Esophagus squamous epithelium (tissue), 5 donors: ENCODE measurements at regions not wholly inside any gene's neighbourhood (a gene's known extent, or its start where the extent isn't known, plus 50 kb on each side); places are given as distances from the start of the nearest gene placed in this dataset.
A peak's percentile ranks its signal among the peaks of the same experiment; 100 is the strongest.

Experiments used
- DNase-seq: peaks from one replicate; lab custom pipeline; 2025; lab: John Stamatoyannopoulos, UW
- H3K27ac ChIP-seq, 4 donors: fragments of 200-600 bp; sonication (generic); one replicate each; pipeline ENCODE4 v1.5.1; 2016 to 2019; ENCODE audit warnings: mild to moderate bottlenecking in 1 of 4
- H3K27me3 ChIP-seq, 4 donors: fragments of 200-600 bp; sonication (generic); 1 replicate in 3 of 4; 2 replicates in 1 of 4; pipeline versions ENCODE4 v1.5.1 to v1.6.0; 2017 to 2021; ENCODE audit warnings: antibody characterized with exemption in 1 of 4
- H3K36me3 ChIP-seq, 3 donors: fragments of 200-600 bp; sonication (generic); one replicate each; pipeline ENCODE4 v1.5.1; 2016 to 2019
- H3K4me1 ChIP-seq, 3 donors: fragments of 200-600 bp; sonication (generic); one replicate each; pipeline ENCODE4 v1.5.1; 2017 to 2019
- H3K4me3 ChIP-seq, 4 donors: fragments of 200-600 bp; sonication (generic); 1 replicate in 3 of 4; 2 replicates in 1 of 4; pipeline ENCODE4 v1.5.1; 2016 to 2019; ENCODE audit warnings: mild to moderate bottlenecking in 2 of 4, moderate library complexity in 1 of 4
- H3K9me3 ChIP-seq, 3 donors: fragments of 200-600 bp; sonication (generic); one replicate each; pipeline ENCODE4 v1.5.1; 2016 to 2019
- CTCF ChIP-seq, 6 experiments: fragments of 450-650 bp in 4 of 6; fragments of 200-600 bp in 2 of 6; sonication (generic) in 2 of 6; IDR thresholded peaks; one replicate each; pipeline ENCODE4 v1.5.1; 2016 to 2019; ENCODE audit warnings: antibody characterized with exemption in 6 of 6, mild to moderate bottlenecking in 4 of 6, moderate library complexity in 4 of 6
- POLR2A ChIP-seq, 4 donors: fragments of 450-650 bp; IDR thresholded peaks; one replicate each; pipeline ENCODE4 v1.6.1; 2017; ENCODE audit warnings: antibody characterized with exemption in 4 of 4, mild to moderate bottlenecking in 4 of 4, moderate library complexity in 3 of 4
- WGBS, 2 donors: methylation state at CpG; one replicate each; pipeline ENCODE4 v1.1.5; 2018; 5-methylcytosine and 5-hydroxymethylcytosine counted together
- intact Hi-C: fragments of 100-400 bp; cut with DNase I; formaldehyde crosslinking; loops from one replicate; pipeline ENCODE4 v1.15.0; 2022
- donor health status: DM: yes; HTN: yes; CAD: no.

- no peaks in the 10 kb centered on the region for H3K27me3 ChIP-seq
- no peak for TF ChIP-seq CTCF (IDR thresholded peaks at IDR 0.05)
- TF ChIP-seq POLR2A (IDR thresholded peaks at IDR 0.05) = no peak
Measured at GRCh38 chr3:182484682-182485081, 308.6 kb upstream of the ATP11B start.

GRCh38 chr3:182485301-182485700 is 308.0 kb upstream of the ATP11B start:
- Histone ChIP-seq H3K27me3 (no peaks in the 10 kb centered on the region), H3K4me3 (no peak overlapping the region), H3K27ac (peak overlapping the region in 3 of 4 donors; percentile 52 to 79 (median 77)), H3K4me1 (peaks cover 0 to 41% (median 16%) of the 10 kb centered on the region in 3 donors), H3K36me3 (no peaks in the 10 kb centered on the region), H3K9me3 (no peaks in the 10 kb centered on the region)
- intact Hi-C loops = no loop called here
- TF ChIP-seq POLR2A (IDR thresholded peaks at IDR 0.05) (no peak), CTCF (IDR thresholded peaks at IDR 0.05) (no peak)
- 13 to 27% methylated on average over 3 of the region's 3 CpGs for WGBS, 2 donors
- no peak for DNase-seq

More at GRCh38 chr3:182484682-182485081, 308.6 kb upstream of the ATP11B start:
- Histone ChIP-seq H3K27ac (peak overlapping the region in 1 of 4 donors; percentile 77), H3K9me3 (no peaks in the 10 kb centered on the region), H3K4me3 (no peak overlapping the region), H3K4me1 (peaks cover 0 to 41% (median 16%) of the 10 kb centered on the region in 3 donors), H3K36me3 (no peaks in the 10 kb centered on the region)
- intact Hi-C loops = no loop called here
- 56 to 68% methylated on average over 4 of the region's 4 CpGs for WGBS, 2 donors
- DNase-seq = no peak

- Histone ChIP-seq H3K9me3 (no peaks in the 10 kb centered on the region), H3K27me3 (no peaks in the 10 kb centered on the region), H3K4me1 (peaks cover 0 to 41% (median 16%) of the 10 kb centered on the region in 3 donors), H3K36me3 (no peaks in the 10 kb centered on the region), H3K4me3 (no peak overlapping the region), H3K27ac (peak overlapping the region in 3 of 4 donors; percentile 52 to 79 (median 77))
- no peak for DNase-seq
- TF ChIP-seq CTCF (IDR thresholded peaks at IDR 0.05) (no peak), POLR2A (IDR thresholded peaks at IDR 0.05) (no peak)
- intact Hi-C loops = no loop called here
- 32 to 44% methylated on average over 4 of the region's 4 CpGs for WGBS, 2 donors
Measured at GRCh38 chr3:182486463-182486862, 306.8 kb upstream of the ATP11B start.

- Histone ChIP-seq H3K4me3 (no peak overlapping the region), H3K36me3 (no peaks in the 10 kb centered on the region), H3K27ac (peak overlapping the region in 3 of 4 donors; percentile 19 to 79 (median 77)), H3K27me3 (no peaks in the 10 kb centered on the region), H3K9me3 (no peaks in the 10 kb centered on the region), H3K4me1 (peaks cover 0 to 41% (median 16%) of the 10 kb centered on the region in 3 donors)
- 50 to 51% methylated on average over 3 of the region's 3 CpGs for WGBS, 2 donors
- TF ChIP-seq POLR2A (IDR thresholded peaks at IDR 0.05) = no peak
- no peak for TF ChIP-seq CTCF (IDR thresholded peaks at IDR 0.05)
- intact Hi-C loops = no loop called here
- DNase-seq = no peak
Measured at GRCh38 chr3:182487143-182487542, 306.2 kb upstream of the ATP11B start.

GRCh38 chr3:182487611-182488010 is 305.7 kb upstream of the ATP11B start:
- Histone ChIP-seq H3K4me1 (peaks cover 0 to 41% (median 16%) of the 10 kb centered on the region in 3 donors), H3K27ac (peak overlapping the region in 3 of 4 donors; percentile 19 to 79 (median 77)), H3K9me3 (no peaks in the 10 kb centered on the region), H3K4me3 (no peak overlapping the region), H3K36me3 (no peaks in the 10 kb centered on the region), H3K27me3 (no peaks in the 10 kb centered on the region)
- no peak for DNase-seq
- intact Hi-C loops = no loop called here
- WGBS, 2 donors = 83 to 87% methylated on average over 2 of the region's 2 CpGs
- TF ChIP-seq POLR2A (IDR thresholded peaks at IDR 0.05) (no peak), CTCF (IDR thresholded peaks at IDR 0.05) (no peak)
